GM23338 (cell line): ENCODE measurements at regions not wholly inside any gene's neighbourhood (a gene's known extent, or its start where the extent isn't known, plus 50 kb on each side); places are given as distances from the start of the nearest gene placed in this dataset.

Experiments used
- CREB1 ChIP-seq: fragments of 250-450 bp; sonication (Bioruptor Pico); IDR thresholded peaks from 2 replicates; pipeline ENCODE4 v1.5.0; 2020; ENCODE audit warnings: low read depth, mild to moderate bottlenecking, moderate library complexity
- EZH2 ChIP-seq: fragments of 200-600 bp; sonication (generic); IDR thresholded peaks from one replicate; pipeline ENCODE4 v1.8.0; 2017; ENCODE audit warnings: antibody characterized with exemption, mild to moderate bottlenecking, low read depth; ENCODE audit not compliant: unreplicated experiment
- EZH2phosphoT487 ChIP-seq: fragments of 200-600 bp; sonication (generic); IDR thresholded peaks from one replicate; pipeline ENCODE4 v1.8.1; 2018; ENCODE audit warnings: antibody characterized with exemption; ENCODE audit not compliant: unreplicated experiment
- NANOG ChIP-seq: IDR thresholded peaks from 2 replicates; pipeline ENCODE4 v1.6.1; 2016; ENCODE audit warnings: antibody characterized with exemption, borderline replicate concordance
- POLR2AphosphoS5 ChIP-seq: IDR thresholded peaks from 2 replicates; pipeline ENCODE4 v1.6.1; 2016; ENCODE audit warnings: antibody characterized with exemption, low read depth
- ZNF114 ChIP-seq: fragments of 250-450 bp; sonication (Bioruptor Pico); IDR thresholded peaks from 2 replicates; pipeline ENCODE4 v1.5.0; 2020; ENCODE audit warnings: mild to moderate bottlenecking, moderate library complexity
- ZNF331 ChIP-seq: fragments of 250-450 bp; sonication (Bioruptor Pico); IDR thresholded peaks from 2 replicates; pipeline ENCODE4 v1.5.0; 2020; ENCODE audit warnings: low read depth, mild to moderate bottlenecking, moderate library complexity
- TF ChIP-seq, protein P1 (sequence below), 2 experiments: fragments of 200-600 bp in 1 of 2; sonication (generic) in 1 of 2; conservative IDR thresholded peaks; 2 replicates each; pipeline versions ENCODE4 v1.5.1 to v1.6.1; 2016 to 2017; ENCODE audit warnings: antibody characterized with exemption in 2 of 2, low read depth in 2 of 2, mild to moderate bottlenecking in 2 of 2, moderate library complexity in 1 of 2
- TF ChIP-seq, protein P2 (sequence below): IDR thresholded peaks from one replicate; pipeline ENCODE4 v1.6.1; 2018; ENCODE audit warnings: antibody characterized with exemption; ENCODE audit not compliant: unreplicated experiment

DNA sequence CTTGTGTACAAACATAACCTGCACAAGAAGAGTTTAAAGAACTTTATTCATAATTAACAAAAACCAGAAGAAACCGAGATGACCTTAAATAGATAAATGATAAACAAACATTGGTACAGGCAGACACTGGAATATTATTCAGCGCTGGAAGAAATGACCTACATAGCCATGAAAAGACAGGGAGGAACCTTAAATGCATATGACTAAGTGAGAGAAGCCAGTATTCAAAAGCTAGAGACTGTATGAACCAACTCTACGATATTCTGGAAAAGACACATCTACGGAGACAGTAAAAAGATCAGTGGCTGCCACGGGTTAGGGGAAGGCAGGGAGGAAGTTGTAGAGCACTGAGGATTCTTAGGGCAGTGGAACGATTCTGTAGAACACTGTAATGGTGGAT, 333.8 kb upstream of the AKR1E2 start:
- TF ChIP-seq, protein P1, sequence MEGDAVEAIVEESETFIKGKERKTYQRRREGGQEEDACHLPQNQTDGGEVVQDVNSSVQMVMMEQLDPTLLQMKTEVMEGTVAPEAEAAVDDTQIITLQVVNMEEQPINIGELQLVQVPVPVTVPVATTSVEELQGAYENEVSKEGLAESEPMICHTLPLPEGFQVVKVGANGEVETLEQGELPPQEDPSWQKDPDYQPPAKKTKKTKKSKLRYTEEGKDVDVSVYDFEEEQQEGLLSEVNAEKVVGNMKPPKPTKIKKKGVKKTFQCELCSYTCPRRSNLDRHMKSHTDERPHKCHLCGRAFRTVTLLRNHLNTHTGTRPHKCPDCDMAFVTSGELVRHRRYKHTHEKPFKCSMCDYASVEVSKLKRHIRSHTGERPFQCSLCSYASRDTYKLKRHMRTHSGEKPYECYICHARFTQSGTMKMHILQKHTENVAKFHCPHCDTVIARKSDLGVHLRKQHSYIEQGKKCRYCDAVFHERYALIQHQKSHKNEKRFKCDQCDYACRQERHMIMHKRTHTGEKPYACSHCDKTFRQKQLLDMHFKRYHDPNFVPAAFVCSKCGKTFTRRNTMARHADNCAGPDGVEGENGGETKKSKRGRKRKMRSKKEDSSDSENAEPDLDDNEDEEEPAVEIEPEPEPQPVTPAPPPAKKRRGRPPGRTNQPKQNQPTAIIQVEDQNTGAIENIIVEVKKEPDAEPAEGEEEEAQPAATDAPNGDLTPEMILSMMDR (conservative IDR thresholded peaks at IDR 0.05; ENCODE audit: low read depth in 2 of 2) = no peak
- TF ChIP-seq EZH2 (no peak), POLR2AphosphoS5 (no peak), EZH2phosphoT487 (no peak), ZNF114 (CRISPR knock-in tag) (no peak), CREB1 (CRISPR knock-in tag) (no peak), ZNF331 (CRISPR knock-in tag) (no peak), NANOG (no peak)
- TF ChIP-seq, protein P2, sequence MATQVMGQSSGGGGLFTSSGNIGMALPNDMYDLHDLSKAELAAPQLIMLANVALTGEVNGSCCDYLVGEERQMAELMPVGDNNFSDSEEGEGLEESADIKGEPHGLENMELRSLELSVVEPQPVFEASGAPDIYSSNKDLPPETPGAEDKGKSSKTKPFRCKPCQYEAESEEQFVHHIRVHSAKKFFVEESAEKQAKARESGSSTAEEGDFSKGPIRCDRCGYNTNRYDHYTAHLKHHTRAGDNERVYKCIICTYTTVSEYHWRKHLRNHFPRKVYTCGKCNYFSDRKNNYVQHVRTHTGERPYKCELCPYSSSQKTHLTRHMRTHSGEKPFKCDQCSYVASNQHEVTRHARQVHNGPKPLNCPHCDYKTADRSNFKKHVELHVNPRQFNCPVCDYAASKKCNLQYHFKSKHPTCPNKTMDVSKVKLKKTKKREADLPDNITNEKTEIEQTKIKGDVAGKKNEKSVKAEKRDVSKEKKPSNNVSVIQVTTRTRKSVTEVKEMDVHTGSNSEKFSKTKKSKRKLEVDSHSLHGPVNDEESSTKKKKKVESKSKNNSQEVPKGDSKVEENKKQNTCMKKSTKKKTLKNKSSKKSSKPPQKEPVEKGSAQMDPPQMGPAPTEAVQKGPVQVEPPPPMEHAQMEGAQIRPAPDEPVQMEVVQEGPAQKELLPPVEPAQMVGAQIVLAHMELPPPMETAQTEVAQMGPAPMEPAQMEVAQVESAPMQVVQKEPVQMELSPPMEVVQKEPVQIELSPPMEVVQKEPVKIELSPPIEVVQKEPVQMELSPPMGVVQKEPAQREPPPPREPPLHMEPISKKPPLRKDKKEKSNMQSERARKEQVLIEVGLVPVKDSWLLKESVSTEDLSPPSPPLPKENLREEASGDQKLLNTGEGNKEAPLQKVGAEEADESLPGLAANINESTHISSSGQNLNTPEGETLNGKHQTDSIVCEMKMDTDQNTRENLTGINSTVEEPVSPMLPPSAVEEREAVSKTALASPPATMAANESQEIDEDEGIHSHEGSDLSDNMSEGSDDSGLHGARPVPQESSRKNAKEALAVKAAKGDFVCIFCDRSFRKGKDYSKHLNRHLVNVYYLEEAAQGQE = no peak
